IgD-negative memory B cell (primary cell): ENCODE measurements at regions not wholly inside any gene's neighbourhood (a gene's known extent, or its start where the extent isn't known, plus 50 kb on each side); places are given as distances from the start of the nearest gene placed in this dataset.

ENCODE experiments used
- H3K27ac Mint-ChIP-seq, 3 donors: one replicate each; pipeline ENCODE4 v1.8.0; 2020 to 2022; ENCODE audit warnings: mild to moderate bottlenecking in 3 of 3, mixed read lengths in 3 of 3, moderate library complexity in 1 of 3
- H3K27me3 Mint-ChIP-seq: one replicate; pipeline ENCODE4 v1.8.0; 2021; ENCODE audit warnings: mixed read lengths
- H3K36me3 Mint-ChIP-seq: one replicate; pipeline ENCODE4 v1.8.0; 2020; ENCODE audit warnings: mild to moderate bottlenecking, mixed read lengths
- H3K4me1 Mint-ChIP-seq, 3 donors: one replicate each; pipeline ENCODE4 v1.8.0; 2020 to 2022; ENCODE audit warnings: mixed read lengths in 3 of 3, mild to moderate bottlenecking in 1 of 3
- H3K4me3 Mint-ChIP-seq, 4 donors: one replicate each; pipeline ENCODE4 v1.8.0; 2020 to 2022; ENCODE audit warnings: mild to moderate bottlenecking in 4 of 4, mixed read lengths in 4 of 4, moderate library complexity in 3 of 4
- H3K9me3 Mint-ChIP-seq, 3 donors: one replicate each; pipeline ENCODE4 v1.8.0; 2020 to 2021; ENCODE audit warnings: mixed read lengths in 3 of 3, mild to moderate bottlenecking in 1 of 3

GRCh38 chr12:17358835-17359234, 731.2 kb downstream of the RERGL start:
- Mint-ChIP-seq H3K4me3 (no peak overlapping the region), H3K9me3 (peaks cover 2 to 4% (median 4%) of the 10 kb centered on the region in 3 donors), H3K4me1 (no peaks in the 10 kb centered on the region), H3K27me3 (no peaks in the 10 kb centered on the region), H3K27ac (no peak overlapping the region), H3K36me3 (no peaks in the 10 kb centered on the region)

GRCh38 chr12:17357396-17357795, 732.6 kb downstream of the RERGL start:
- Mint-ChIP-seq H3K4me1 (no peaks in the 10 kb centered on the region), H3K36me3 (no peaks in the 10 kb centered on the region), H3K27me3 (no peaks in the 10 kb centered on the region), H3K27ac (no peak overlapping the region), H3K4me3 (no peak overlapping the region), H3K9me3 (peaks cover 2 to 4% (median 4%) of the 10 kb centered on the region in 3 donors)

- no peaks in the 10 kb centered on the region for H3K36me3 Mint-ChIP-seq
- H3K4me1 Mint-ChIP-seq: no peaks in the 10 kb centered on the region
- H3K27me3 Mint-ChIP-seq: no peaks in the 10 kb centered on the region
- no peak overlapping the region for H3K4me3 Mint-ChIP-seq
- no peak overlapping the region for H3K27ac Mint-ChIP-seq
- H3K9me3 Mint-ChIP-seq: peaks cover 0 to 6% (median 0%) of the 10 kb centered on the region in 3 donors
Measured at GRCh38 chr12:17352164-17352563, 737.8 kb downstream of the RERGL start.

- Mint-ChIP-seq H3K4me1 (no peaks in the 10 kb centered on the region), H3K36me3 (no peaks in the 10 kb centered on the region), H3K9me3 (peaks cover under 1 to 12% (median 1%) of the 10 kb centered on the region in 3 donors), H3K4me3 (no peak overlapping the region), H3K27me3 (no peaks in the 10 kb centered on the region), H3K27ac (no peak overlapping the region)
Measured at GRCh38 chr12:17348311-17348710, 741.7 kb downstream of the RERGL start.

GRCh38 chr12:17344649-17345048, 738.7 kb upstream of the LMO3 start:
- Mint-ChIP-seq H3K4me1 (no peaks in the 10 kb centered on the region), H3K9me3 (peaks cover 1 to 15% (median 5%) of the 10 kb centered on the region in 3 donors), H3K36me3 (no peaks in the 10 kb centered on the region), H3K27me3 (no peaks in the 10 kb centered on the region), H3K27ac (no peak overlapping the region), H3K4me3 (no peak overlapping the region)

- Mint-ChIP-seq H3K27ac (no peak overlapping the region), H3K4me1 (no peaks in the 10 kb centered on the region), H3K36me3 (no peaks in the 10 kb centered on the region), H3K4me3 (no peak overlapping the region), H3K27me3 (no peaks in the 10 kb centered on the region), H3K9me3 (peaks cover 4 to 9% (median 5%) of the 10 kb centered on the region in 3 donors)
Measured at GRCh38 chr12:17342381-17342961, 736.5 kb upstream of the LMO3 start.

GRCh38 chr12:17335487-17335886, 729.5 kb upstream of the LMO3 start:
- no peak overlapping the region for H3K4me3 Mint-ChIP-seq
- H3K4me1 Mint-ChIP-seq: no peaks in the 10 kb centered on the region
- peaks cover 0 to 5% (median 2%) of the 10 kb centered on the region in 3 donors for H3K9me3 Mint-ChIP-seq
- H3K36me3 Mint-ChIP-seq: no peaks in the 10 kb centered on the region
- no peaks in the 10 kb centered on the region for H3K27me3 Mint-ChIP-seq
- no peak overlapping the region for H3K27ac Mint-ChIP-seq

- Mint-ChIP-seq H3K9me3 (peaks cover 0 to 5% (median 2%) of the 10 kb centered on the region in 3 donors), H3K27ac (no peak overlapping the region), H3K4me3 (no peak overlapping the region), H3K4me1 (no peaks in the 10 kb centered on the region), H3K36me3 (no peaks in the 10 kb centered on the region), H3K27me3 (no peaks in the 10 kb centered on the region)
Measured at GRCh38 chr12:17334784-17335183, 728.8 kb upstream of the LMO3 start.

- Mint-ChIP-seq H3K9me3 (peaks cover 0 to 5% (median 0%) of the 10 kb centered on the region in 3 donors), H3K4me1 (no peaks in the 10 kb centered on the region), H3K36me3 (no peaks in the 10 kb centered on the region), H3K4me3 (no peak overlapping the region), H3K27ac (no peak overlapping the region), H3K27me3 (no peaks in the 10 kb centered on the region)
Measured at GRCh38 chr12:17333287-17333686, 727.3 kb upstream of the LMO3 start.

GRCh38 chr12:17326649-17327048, 720.7 kb upstream of the LMO3 start:
- Mint-ChIP-seq H3K4me3 (no peak overlapping the region), H3K4me1 (no peaks in the 10 kb centered on the region), H3K9me3 (peaks cover 0 to 3% (median 0%) of the 10 kb centered on the region in 3 donors), H3K36me3 (peaks cover 1% of the 10 kb centered on the region), H3K27me3 (no peaks in the 10 kb centered on the region), H3K27ac (no peak overlapping the region)

GRCh38 chr12:17322090-17322489, 716.1 kb upstream of the LMO3 start:
- no peak overlapping the region for H3K27ac Mint-ChIP-seq
- peaks cover 1% of the 10 kb centered on the region for H3K36me3 Mint-ChIP-seq
- no peak overlapping the region for H3K4me3 Mint-ChIP-seq
- peaks cover 0 to 17% (median 6%) of the 10 kb centered on the region in 3 donors for H3K9me3 Mint-ChIP-seq
- H3K4me1 Mint-ChIP-seq: peaks cover 0 to 2% (median 0%) of the 10 kb centered on the region in 3 donors
- no peaks in the 10 kb centered on the region for H3K27me3 Mint-ChIP-seq

GRCh38 chr12:17304503-17305347, 698.8 kb upstream of the LMO3 start:
- Mint-ChIP-seq H3K4me1 (no peaks in the 10 kb centered on the region), H3K27ac (no peak overlapping the region), H3K27me3 (no peaks in the 10 kb centered on the region), H3K9me3 (peaks cover 4 to 31% (median 11%) of the 10 kb centered on the region in 3 donors), H3K4me3 (no peak overlapping the region), H3K36me3 (no peaks in the 10 kb centered on the region)

GRCh38 chr12:17302001-17302400, 696.0 kb upstream of the LMO3 start:
- Mint-ChIP-seq H3K9me3 (peaks cover 2 to 34% (median 11%) of the 10 kb centered on the region in 3 donors), H3K4me3 (no peak overlapping the region), H3K27ac (no peak overlapping the region), H3K27me3 (no peaks in the 10 kb centered on the region), H3K4me1 (no peaks in the 10 kb centered on the region), H3K36me3 (no peaks in the 10 kb centered on the region)

- Mint-ChIP-seq H3K36me3 (no peaks in the 10 kb centered on the region), H3K9me3 (peaks cover 2 to 31% (median 11%) of the 10 kb centered on the region in 3 donors), H3K4me3 (no peak overlapping the region), H3K27ac (no peak overlapping the region), H3K27me3 (no peaks in the 10 kb centered on the region), H3K4me1 (no peaks in the 10 kb centered on the region)
Measured at GRCh38 chr12:17301544-17301943, 695.6 kb upstream of the LMO3 start.

- no peaks in the 10 kb centered on the region for H3K36me3 Mint-ChIP-seq
- H3K27me3 Mint-ChIP-seq: no peaks in the 10 kb centered on the region
- no peak overlapping the region for H3K27ac Mint-ChIP-seq
- H3K4me1 Mint-ChIP-seq: no peaks in the 10 kb centered on the region
- peaks cover 0 to 10% (median 2%) of the 10 kb centered on the region in 3 donors for H3K9me3 Mint-ChIP-seq
- H3K4me3 Mint-ChIP-seq: no peak overlapping the region
Measured at GRCh38 chr12:17296882-17297281, 690.9 kb upstream of the LMO3 start.

- Mint-ChIP-seq H3K4me3 (no peak overlapping the region), H3K4me1 (no peaks in the 10 kb centered on the region), H3K27me3 (no peaks in the 10 kb centered on the region), H3K36me3 (no peaks in the 10 kb centered on the region), H3K27ac (no peak overlapping the region), H3K9me3 (peaks cover 2 to 8% (median 3%) of the 10 kb centered on the region in 3 donors)
Measured at GRCh38 chr12:17286874-17287273, 680.9 kb upstream of the LMO3 start.
